MM.1S (cell line): ENCODE measurements at regions not wholly inside any gene's neighbourhood (a gene's known extent, or its start where the extent isn't known, plus 50 kb on each side); places are given as distances from the start of the nearest gene placed in this dataset.
"Not testable (repeated sequence)": the region's sequence is repeated elsewhere in the genome, so short reads cannot be mapped to it uniquely, and the experiment has no call there.

ENCODE experiments used
- DNase-seq: peaks from one replicate; pipeline ENCODE4 v3.0.0-alpha.2; 2015
- H2AFZ ChIP-seq: fragments of 300-600 bp; sonication (generic); 2 replicates; pipeline ENCODE4 v1.6.0; 2016; ENCODE audit warnings: antibody characterized with exemption, low read length
- H3F3A ChIP-seq: fragments of 300-600 bp; sonication (generic); 2 replicates; pipeline ENCODE4 v1.6.1; 2016; ENCODE audit warnings: mild to moderate bottlenecking, antibody characterized with exemption, low read length, moderate library complexity, mixed read lengths; ENCODE audit not compliant: insufficient read depth
- H3K27ac ChIP-seq: fragments of 300-600 bp; sonication (generic); 2 replicates; pipeline ENCODE4 v1.5.1; 2016; ENCODE audit warnings: mild to moderate bottlenecking, low read length
- H3K27me3 ChIP-seq: fragments of 300-600 bp; sonication (generic); replicated peaks from 2 replicates; pipeline ENCODE4 v1.6.0; 2016; ENCODE audit warnings: low read length; ENCODE audit not compliant: insufficient read depth
- H3K36me3 ChIP-seq: fragments of 300-600 bp; sonication (generic); replicated peaks from 2 replicates; pipeline ENCODE4 v1.6.1; 2016; ENCODE audit warnings: mild to moderate bottlenecking, low read length, mixed read lengths; ENCODE audit not compliant: insufficient read depth
- H3K4me1 ChIP-seq: fragments of 300-600 bp; sonication (generic); 2 replicates; pipeline ENCODE4 v1.6.1; 2016; ENCODE audit warnings: low read length, mixed read lengths
- H3K4me2 ChIP-seq: fragments of 300-600 bp; sonication (generic); 2 replicates; pipeline ENCODE4 v1.6.0; 2016; ENCODE audit warnings: low read depth, low read length
- H3K4me3 ChIP-seq: fragments of 300-600 bp; sonication (generic); 2 replicates; pipeline ENCODE4 v1.5.1; 2016; ENCODE audit warnings: low read length, mixed read lengths
- H3K79me2 ChIP-seq: fragments of 300-600 bp; sonication (generic); 2 replicates; pipeline ENCODE4 v1.6.1; 2016; ENCODE audit warnings: mixed run types, low read length, mixed read lengths
- H3K9ac ChIP-seq: fragments of 300-600 bp; sonication (generic); 2 replicates; pipeline ENCODE4 v1.6.1; 2016; ENCODE audit warnings: low read length, mixed read lengths
- H3K9me2 ChIP-seq: fragments of 300-600 bp; sonication (generic); replicated peaks from 2 replicates; pipeline ENCODE4 v1.6.1; 2016; ENCODE audit warnings: mild to moderate bottlenecking, low read length, mixed read lengths; ENCODE audit not compliant: insufficient read depth
- H3K9me3 ChIP-seq: fragments of 300-600 bp; sonication (generic); replicated peaks from 2 replicates; pipeline ENCODE4 v1.6.1; 2016; ENCODE audit warnings: mild to moderate bottlenecking, low read length, mixed read lengths; ENCODE audit not compliant: insufficient read depth
- H4K20me1 ChIP-seq: fragments of 300-600 bp; sonication (generic); 2 replicates; pipeline ENCODE4 v1.6.1; 2016; ENCODE audit warnings: mild to moderate bottlenecking, low read length, moderate library complexity, mixed read lengths; ENCODE audit not compliant: insufficient read depth
- CTCF ChIP-seq: fragments of 300-600 bp; sonication (generic); IDR thresholded peaks from 2 replicates; pipeline ENCODE4 v1.5.1; 2016; ENCODE audit warnings: antibody characterized with exemption, low read length, mixed read lengths
- EZH2 ChIP-seq: fragments of 300-600 bp; sonication (generic); optimal IDR thresholded peaks from 2 replicates; pipeline ENCODE3; 2017; ENCODE audit warnings: low read depth, mild to moderate bottlenecking, antibody characterized with exemption, low read length, mixed read lengths
- EZH2phosphoT487 ChIP-seq: fragments of 300-600 bp; sonication (generic); IDR thresholded peaks from 2 replicates; pipeline ENCODE4 v1.6.1; 2018; ENCODE audit warnings: antibody characterized with exemption, low read length

GRCh38 chr5:90334741-90335140 lies 74.8 kb downstream of the CETN3 start:
- no peak for DNase-seq

GRCh38 chr5:90329911-90330310 lies 79.6 kb downstream of the CETN3 start:
- no peak for DNase-seq
- Histone ChIP-seq H3K79me2 (no peaks in the 10 kb centered on the region), H3K27me3 (no peaks in the 10 kb centered on the region), H3K36me3 (no peaks in the 10 kb centered on the region), H3K9ac (no peak overlapping the region), H3K27ac (no peak overlapping the region), H3F3A (no peaks in the 10 kb centered on the region), H3K4me3 (no peak overlapping the region), H4K20me1 (no peaks in the 10 kb centered on the region), H3K4me1 (no peaks in the 10 kb centered on the region), H3K9me2 (no peaks in the 10 kb centered on the region), H3K4me2 (no peak overlapping the region), H2AFZ (no peak overlapping the region), H3K9me3 (no peaks in the 10 kb centered on the region)
- TF ChIP-seq EZH2phosphoT487 (no peak), CTCF (no peak), EZH2 (no peak)

More at GRCh38 chr5:90334741-90335140, 74.8 kb downstream of the CETN3 start:
- no peaks in the 10 kb centered on the region for H3K27me3 ChIP-seq
- no peaks in the 10 kb centered on the region for H3K4me1 ChIP-seq
- H2AFZ ChIP-seq = no peak overlapping the region
- TF ChIP-seq CTCF = no peak
- TF ChIP-seq EZH2 = no peak
- no peak for TF ChIP-seq EZH2phosphoT487
- H3K4me2 ChIP-seq = no peak overlapping the region
- no peaks in the 10 kb centered on the region for H3K79me2 ChIP-seq
- no peak overlapping the region for H3K9ac ChIP-seq
- H3K36me3 ChIP-seq = no peaks in the 10 kb centered on the region
- no peaks in the 10 kb centered on the region for H4K20me1 ChIP-seq
- no peaks in the 10 kb centered on the region for H3F3A ChIP-seq
- H3K27ac ChIP-seq = no peak overlapping the region
- H3K4me3 ChIP-seq = no peak overlapping the region
- H3K9me3 ChIP-seq = no peaks in the 10 kb centered on the region
- no peaks in the 10 kb centered on the region for H3K9me2 ChIP-seq

GRCh38 chr5:90326995-90327394 lies 82.6 kb downstream of the CETN3 start:
- Histone ChIP-seq H3K79me2 (no peaks in the 10 kb centered on the region), H3K36me3 (no peaks in the 10 kb centered on the region), H4K20me1 (no peaks in the 10 kb centered on the region), H3K4me1 (no peaks in the 10 kb centered on the region), H3K9ac (no peak overlapping the region), H3K27ac (no peak overlapping the region), H3K9me2 (no peaks in the 10 kb centered on the region), H3F3A (no peaks in the 10 kb centered on the region), H3K4me3 (no peak overlapping the region), H2AFZ (no peak overlapping the region), H3K9me3 (no peaks in the 10 kb centered on the region), H3K4me2 (no peak overlapping the region), H3K27me3 (no peaks in the 10 kb centered on the region)
- TF ChIP-seq CTCF (no peak), EZH2phosphoT487 (no peak), EZH2 (no peak)
- no peak for DNase-seq

GRCh38 chr5:90325093-90325492 lies 84.5 kb downstream of the CETN3 start:
- Histone ChIP-seq H3K27me3 (no peaks in the 10 kb centered on the region), H3K4me2 (no peak overlapping the region), H3K4me3 (no peak overlapping the region), H3K9me2 (no peaks in the 10 kb centered on the region), H4K20me1 (no peaks in the 10 kb centered on the region), H3K4me1 (no peaks in the 10 kb centered on the region), H3K9me3 (no peaks in the 10 kb centered on the region), H3K27ac (no peak overlapping the region), H2AFZ (no peak overlapping the region), H3F3A (no peaks in the 10 kb centered on the region), H3K79me2 (no peaks in the 10 kb centered on the region), H3K9ac (no peak overlapping the region), H3K36me3 (no peaks in the 10 kb centered on the region)
- no peak for TF ChIP-seq CTCF
- TF ChIP-seq EZH2phosphoT487 = no peak
- no peak for TF ChIP-seq EZH2
- DNase-seq = no peak

GRCh38 chr5:90320348-90320747 lies 89.2 kb downstream of the CETN3 start:
- DNase-seq, H3K4me3 ChIP-seq, H4K20me1 ChIP-seq, H3K4me2 ChIP-seq, H2AFZ ChIP-seq, H3K36me3 ChIP-seq, H3K9me3 ChIP-seq, H3K27me3 ChIP-seq, H3K4me1 ChIP-seq, H3K27ac ChIP-seq, H3K9me2 ChIP-seq, H3K9ac ChIP-seq, H3K79me2 ChIP-seq, H3F3A ChIP-seq: not testable (repeated sequence)
